ENCODE measurements at regions not wholly inside any gene's neighbourhood (a gene's known extent, or its start where the extent isn't known, plus 50 kb on each side); places are given as distances from the start of the nearest gene placed in this dataset.

DNA sequence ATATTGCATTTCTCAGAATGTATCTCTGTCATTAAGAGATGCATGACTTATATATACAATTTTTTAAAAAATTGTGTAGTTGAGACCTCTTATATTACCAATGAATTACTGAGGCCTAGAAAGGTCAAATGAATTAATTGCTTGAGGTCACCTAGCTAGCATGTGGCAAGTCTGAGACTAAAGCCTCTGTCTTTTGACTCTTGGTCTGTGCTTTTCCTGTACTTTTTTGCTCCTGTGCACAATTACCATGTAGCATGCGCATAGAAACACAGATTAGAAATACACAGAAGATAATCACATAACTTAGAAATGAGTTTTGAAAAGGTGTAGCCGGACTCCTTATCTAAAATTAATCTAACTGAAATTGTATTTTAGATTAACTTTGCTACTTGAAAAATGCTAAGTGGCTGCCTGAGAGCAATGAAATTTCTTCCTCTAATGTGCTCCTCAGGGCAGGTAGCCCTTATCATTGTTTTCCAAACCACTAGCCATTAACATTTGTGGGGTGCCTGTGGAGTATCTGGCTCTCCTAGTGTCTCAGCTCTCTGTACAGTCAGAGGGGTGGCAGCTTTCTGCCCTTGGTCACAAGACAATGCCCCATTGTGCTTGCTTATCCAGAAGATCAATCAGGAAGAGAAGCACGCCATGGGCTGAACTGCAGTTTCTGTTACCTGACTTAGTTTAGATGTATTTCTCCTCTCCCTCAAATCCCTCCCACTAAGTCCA is 119.6 kb downstream of the RFC3 start:
- no peak for DNase-seq
- Mint-ChIP-seq H3K9me3 (peaks cover 0 to 7% (median 2%) of the 10 kb centered on the region in 7 donors), H3K4me3 (no peak overlapping the region), H3K4me1 (peaks cover 5% of the 10 kb centered on the region), H3K27ac (peak overlapping the region in 1 of 7 donors; percentile 48), H3K27me3 (ENCODE audit: low read depth in 3 of 3) (peaks cover 0 to 1% (median 1%) of the 10 kb centered on the region in 3 donors), H3K36me3 (no peaks in the 10 kb centered on the region)
- WGBS (ENCODE audit: insufficient coverage): no CpG with 5 or more reads among the region's 3 CpGs
- H3K27ac ChIP-seq (ENCODE audit: low read depth in 1 of 2, low read length in 2 of 2): no peak overlapping the region
- no peaks in the 10 kb centered on the region for H4K20me1 ChIP-seq (ENCODE audit: insufficient read depth, low read length)
- no peaks in the 10 kb centered on the region for H3K36me3 ChIP-seq (replicated peaks in 1 of 2; ENCODE audit: control insufficient read depth in 1 of 2, insufficient read depth in 2 of 2, low read length in 2 of 2)
- no peaks in the 10 kb centered on the region for H3K27me3 ChIP-seq (ENCODE audit: control insufficient read depth in 2 of 2, insufficient read depth in 2 of 2, low read length in 2 of 2)
- no peak overlapping the region for H3K4me3 ChIP-seq (replicated peaks in 1 of 3; ENCODE audit: low read depth in 2 of 3, low read length in 3 of 3)
- H3K79me2 ChIP-seq (ENCODE audit: insufficient read depth, low read length): no peaks in the 10 kb centered on the region
- TF ChIP-seq, protein P1, sequence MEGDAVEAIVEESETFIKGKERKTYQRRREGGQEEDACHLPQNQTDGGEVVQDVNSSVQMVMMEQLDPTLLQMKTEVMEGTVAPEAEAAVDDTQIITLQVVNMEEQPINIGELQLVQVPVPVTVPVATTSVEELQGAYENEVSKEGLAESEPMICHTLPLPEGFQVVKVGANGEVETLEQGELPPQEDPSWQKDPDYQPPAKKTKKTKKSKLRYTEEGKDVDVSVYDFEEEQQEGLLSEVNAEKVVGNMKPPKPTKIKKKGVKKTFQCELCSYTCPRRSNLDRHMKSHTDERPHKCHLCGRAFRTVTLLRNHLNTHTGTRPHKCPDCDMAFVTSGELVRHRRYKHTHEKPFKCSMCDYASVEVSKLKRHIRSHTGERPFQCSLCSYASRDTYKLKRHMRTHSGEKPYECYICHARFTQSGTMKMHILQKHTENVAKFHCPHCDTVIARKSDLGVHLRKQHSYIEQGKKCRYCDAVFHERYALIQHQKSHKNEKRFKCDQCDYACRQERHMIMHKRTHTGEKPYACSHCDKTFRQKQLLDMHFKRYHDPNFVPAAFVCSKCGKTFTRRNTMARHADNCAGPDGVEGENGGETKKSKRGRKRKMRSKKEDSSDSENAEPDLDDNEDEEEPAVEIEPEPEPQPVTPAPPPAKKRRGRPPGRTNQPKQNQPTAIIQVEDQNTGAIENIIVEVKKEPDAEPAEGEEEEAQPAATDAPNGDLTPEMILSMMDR (IDR thresholded peaks at IDR 0.05): no peak
- no peak overlapping the region for H2AFZ ChIP-seq (ENCODE audit: insufficient read depth, low read depth, low read length, poor library complexity, severe bottlenecking)
- H3K9ac ChIP-seq (ENCODE audit: insufficient read depth, low read length, poor library complexity, severe bottlenecking): no peak overlapping the region
- intact Hi-C loops (cut with micrococcal nuclease): no loop called here
- H3K4me2 ChIP-seq (replicated peaks; ENCODE audit: extremely low read depth, low read length, poor library complexity, severe bottlenecking): no peak overlapping the region
- no peaks in the 10 kb centered on the region for H3K4me1 ChIP-seq (ENCODE audit: control insufficient read depth in 1 of 2, insufficient read depth in 2 of 2, low read length in 2 of 2)
- H3K9me3 ChIP-seq (replicated peaks in 1 of 2; ENCODE audit: control insufficient read depth in 1 of 2, insufficient read depth in 1 of 2, low read length in 2 of 2): no peaks in the 10 kb centered on the region

DNA sequence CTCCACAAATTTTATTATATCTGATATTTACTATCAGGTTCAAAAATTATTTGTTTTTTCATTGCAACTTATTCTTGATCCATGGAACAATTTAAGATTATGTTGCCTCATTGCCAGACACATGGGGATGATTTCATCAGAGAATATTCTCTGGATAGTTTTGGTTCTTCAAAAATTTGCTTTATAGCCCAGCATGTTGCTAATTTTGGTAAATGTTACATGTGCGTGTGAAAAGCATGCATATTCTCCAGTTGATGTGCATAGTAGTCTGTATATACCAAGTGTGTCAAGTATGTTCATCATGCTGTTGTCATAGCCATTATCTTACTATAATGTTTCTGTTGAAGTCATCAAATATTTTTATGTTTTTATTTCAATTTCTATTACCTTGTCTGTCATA is 122.3 kb downstream of the RFC3 start:
- Histone ChIP-seq H3K27ac (ENCODE audit: low read depth in 1 of 2, low read length in 2 of 2) (no peak overlapping the region), H3K4me2 (replicated peaks; ENCODE audit: extremely low read depth, low read length, poor library complexity, severe bottlenecking) (no peak overlapping the region), H3K4me1 (ENCODE audit: control insufficient read depth in 1 of 2, insufficient read depth in 2 of 2, low read length in 2 of 2) (no peaks in the 10 kb centered on the region), H3K9me3 (replicated peaks in 1 of 2; ENCODE audit: control insufficient read depth in 1 of 2, insufficient read depth in 1 of 2, low read length in 2 of 2) (no peaks in the 10 kb centered on the region), H3K36me3 (replicated peaks in 1 of 2; ENCODE audit: control insufficient read depth in 1 of 2, insufficient read depth in 2 of 2, low read length in 2 of 2) (no peaks in the 10 kb centered on the region), H3K4me3 (replicated peaks in 1 of 3; ENCODE audit: low read depth in 2 of 3, low read length in 3 of 3) (no peak overlapping the region), H2AFZ (ENCODE audit: insufficient read depth, low read depth, low read length, poor library complexity, severe bottlenecking) (no peak overlapping the region), H3K9ac (ENCODE audit: insufficient read depth, low read length, poor library complexity, severe bottlenecking) (no peak overlapping the region), H3K79me2 (ENCODE audit: insufficient read depth, low read length) (no peaks in the 10 kb centered on the region), H4K20me1 (ENCODE audit: insufficient read depth, low read length) (no peaks in the 10 kb centered on the region), H3K27me3 (ENCODE audit: control insufficient read depth in 2 of 2, insufficient read depth in 2 of 2, low read length in 2 of 2) (no peaks in the 10 kb centered on the region)
- Mint-ChIP-seq H3K27ac (no peak overlapping the region), H3K27me3 (ENCODE audit: low read depth in 3 of 3) (peaks cover 0 to 1% (median 1%) of the 10 kb centered on the region in 3 donors), H3K4me1 (no peaks in the 10 kb centered on the region), H3K9me3 (peaks cover 0 to 7% (median 2%) of the 10 kb centered on the region in 7 donors), H3K4me3 (no peak overlapping the region), H3K36me3 (no peaks in the 10 kb centered on the region)
- TF ChIP-seq, protein P1 (IDR thresholded peaks at IDR 0.05): no peak
- no CpG with 5 or more reads among the region's 1 CpG for WGBS (ENCODE audit: insufficient coverage)
- intact Hi-C loops (cut with micrococcal nuclease): no loop called here
- no peak for DNase-seq
